ENCODE measurements at regions not wholly inside any gene's neighbourhood (a gene's known extent, or its start where the extent isn't known, plus 50 kb on each side); places are given as distances from the start of the nearest gene placed in this dataset.

DNA sequence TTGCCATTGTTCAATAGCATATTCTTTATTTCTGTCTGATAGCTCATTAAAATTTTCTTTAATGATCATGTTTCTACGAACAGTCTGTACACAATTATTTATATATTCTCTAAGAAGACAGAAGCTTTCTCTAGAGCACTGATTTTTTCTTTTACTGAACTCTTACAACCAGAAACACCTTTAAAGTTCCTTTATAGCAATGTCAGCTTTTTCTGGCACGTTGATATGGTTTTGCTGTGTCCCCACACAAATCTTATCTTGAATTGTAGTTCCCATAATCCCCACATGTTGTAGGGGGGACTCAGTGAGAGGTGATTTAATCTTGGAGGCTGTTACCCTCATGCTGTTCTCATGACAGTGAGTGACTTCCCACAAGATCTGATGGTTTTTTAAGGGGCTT lies 299.4 kb downstream of the PPARGC1A start:
- TF ChIP-seq POLR2AphosphoS5 (IDR thresholded peaks at IDR 0.05): no peak
- TF ChIP-seq, protein P1, sequence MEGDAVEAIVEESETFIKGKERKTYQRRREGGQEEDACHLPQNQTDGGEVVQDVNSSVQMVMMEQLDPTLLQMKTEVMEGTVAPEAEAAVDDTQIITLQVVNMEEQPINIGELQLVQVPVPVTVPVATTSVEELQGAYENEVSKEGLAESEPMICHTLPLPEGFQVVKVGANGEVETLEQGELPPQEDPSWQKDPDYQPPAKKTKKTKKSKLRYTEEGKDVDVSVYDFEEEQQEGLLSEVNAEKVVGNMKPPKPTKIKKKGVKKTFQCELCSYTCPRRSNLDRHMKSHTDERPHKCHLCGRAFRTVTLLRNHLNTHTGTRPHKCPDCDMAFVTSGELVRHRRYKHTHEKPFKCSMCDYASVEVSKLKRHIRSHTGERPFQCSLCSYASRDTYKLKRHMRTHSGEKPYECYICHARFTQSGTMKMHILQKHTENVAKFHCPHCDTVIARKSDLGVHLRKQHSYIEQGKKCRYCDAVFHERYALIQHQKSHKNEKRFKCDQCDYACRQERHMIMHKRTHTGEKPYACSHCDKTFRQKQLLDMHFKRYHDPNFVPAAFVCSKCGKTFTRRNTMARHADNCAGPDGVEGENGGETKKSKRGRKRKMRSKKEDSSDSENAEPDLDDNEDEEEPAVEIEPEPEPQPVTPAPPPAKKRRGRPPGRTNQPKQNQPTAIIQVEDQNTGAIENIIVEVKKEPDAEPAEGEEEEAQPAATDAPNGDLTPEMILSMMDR (IDR thresholded peaks at IDR 0.05): no peak
- TF ChIP-seq POLR2A (IDR thresholded peaks at IDR 0.05; ENCODE audit: low read depth): no peak
- intact Hi-C loops (cut with DNase I): loop anchor here (10.0 kb wide), 1 partner anchor 1684 kb away; no protein-coding TSS in a partner anchor
- 81% methylated on average over 2 of the region's 2 CpGs for WGBS

DNA sequence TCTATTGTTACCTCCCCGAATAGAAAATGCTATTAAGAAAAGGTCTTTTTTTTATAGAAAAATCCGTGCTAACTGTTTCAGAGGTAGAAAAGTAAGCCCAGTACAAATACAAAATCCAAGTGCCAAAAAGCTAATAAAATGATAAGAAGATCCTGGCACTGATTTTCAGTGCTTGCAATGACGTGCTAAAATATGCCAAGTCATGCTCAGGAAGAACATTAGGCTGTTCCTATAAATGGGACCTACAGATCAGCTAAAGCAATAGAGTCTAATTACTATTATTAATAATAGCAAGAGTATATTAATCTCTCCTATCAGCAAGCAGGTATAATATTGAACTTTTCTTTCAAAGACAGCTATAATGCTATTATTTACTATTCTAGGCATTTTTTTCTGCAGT lies 305.8 kb downstream of the PPARGC1A start:
- no peaks in the 10 kb centered on the region for H3K36me3 ChIP-seq
- no peak for DNase-seq (ENCODE audit: extremely low spot score)
- H3K4me3 ChIP-seq: no peak overlapping the region
- intact Hi-C loops (cut with DNase I): no loop called here
- peaks cover 0 to 16% (median 9%) of the 10 kb centered on the region in 4 donors for H3K4me1 ChIP-seq
- no peaks in the 10 kb centered on the region for H3K9me3 ChIP-seq
- no peak overlapping the region for H3K27ac ChIP-seq (replicated peaks in 1 of 4)
- no peak for TF ChIP-seq POLR2A (IDR thresholded peaks at IDR 0.05; ENCODE audit: low read depth)
- TF ChIP-seq EP300 (IDR thresholded peaks at IDR 0.05): no peak
- TF ChIP-seq, protein P1 (IDR thresholded peaks at IDR 0.05): no peak
- TF ChIP-seq POLR2AphosphoS5 (IDR thresholded peaks at IDR 0.05): no peak
- H3K27me3 ChIP-seq: no peaks in the 10 kb centered on the region
- WGBS: 14% methylated on average over 3 of the region's 3 CpGs

More for the DNA sequence above, 299.4 kb downstream of the PPARGC1A start:
- H3K27ac ChIP-seq (replicated peaks in 1 of 4): no peak overlapping the region
- no peak for DNase-seq (ENCODE audit: extremely low spot score)
- no peaks in the 10 kb centered on the region for H3K36me3 ChIP-seq
- H3K9me3 ChIP-seq: no peaks in the 10 kb centered on the region
- no peaks in the 10 kb centered on the region for H3K4me1 ChIP-seq
- no peak overlapping the region for H3K4me3 ChIP-seq
- H3K27me3 ChIP-seq: no peaks in the 10 kb centered on the region

DNA sequence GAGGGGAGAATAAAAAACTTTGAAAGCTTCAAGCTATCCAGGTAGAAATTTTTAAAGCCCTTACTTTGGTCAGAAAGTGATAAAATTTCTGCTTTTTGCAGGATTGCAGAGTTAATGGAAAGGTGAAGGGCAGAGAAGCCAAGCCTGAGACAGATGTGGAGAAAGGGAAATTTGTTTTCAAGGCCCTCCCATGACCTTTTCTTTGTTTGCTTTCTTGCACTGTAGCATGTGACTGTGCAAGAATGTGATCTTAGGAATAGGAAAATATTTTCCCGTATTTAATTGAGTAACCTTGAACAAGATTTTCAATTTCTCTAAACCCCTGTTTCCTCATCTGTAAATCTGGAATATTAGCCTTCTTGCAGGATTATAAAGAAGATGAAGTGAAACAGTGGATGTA lies 307.2 kb downstream of the PPARGC1A start:
- Histone ChIP-seq H3K36me3 (no peaks in the 10 kb centered on the region), H3K9me3 (no peaks in the 10 kb centered on the region), H3K27ac (replicated peaks in 1 of 4) (no peak overlapping the region), H3K4me3 (no peak overlapping the region), H3K27me3 (no peaks in the 10 kb centered on the region), H3K4me1 (peaks cover 0 to 16% (median 9%) of the 10 kb centered on the region in 4 donors)
- DNase-seq (ENCODE audit: extremely low spot score): no peak
- intact Hi-C loops (cut with DNase I): no loop called here
- WGBS: 57% methylated on average over 1 of the region's 1 CpG
- TF ChIP-seq, protein P1 (IDR thresholded peaks at IDR 0.05): no peak
- TF ChIP-seq POLR2A (IDR thresholded peaks at IDR 0.05; ENCODE audit: low read depth) (no peak), POLR2AphosphoS5 (IDR thresholded peaks at IDR 0.05) (no peak), EP300 (IDR thresholded peaks at IDR 0.05) (no peak)

DNA sequence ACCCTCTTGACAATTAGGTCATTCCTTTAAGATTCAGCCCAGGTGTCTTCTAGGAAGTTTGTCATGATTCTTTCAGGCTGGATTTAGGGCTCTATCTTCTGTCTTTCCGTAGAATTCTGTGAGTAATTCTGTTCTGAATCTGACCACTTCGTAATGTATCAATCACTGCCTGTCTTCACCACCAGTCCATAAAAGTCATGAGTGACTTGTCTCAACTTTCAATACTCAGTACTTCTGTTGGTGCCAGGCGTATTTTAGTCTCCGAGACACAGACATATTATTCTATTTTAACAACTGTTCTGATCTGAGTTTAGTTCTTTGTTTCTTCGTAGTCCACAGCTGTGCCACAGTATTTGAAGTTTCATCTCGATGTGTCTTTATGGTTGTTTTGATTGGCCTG lies 310.7 kb downstream of the PPARGC1A start:
- no peaks in the 10 kb centered on the region for H3K27me3 ChIP-seq
- intact Hi-C loops (cut with DNase I): no loop called here
- H3K4me3 ChIP-seq: no peak overlapping the region
- H3K4me1 ChIP-seq: peaks cover 0 to 16% (median 8%) of the 10 kb centered on the region in 4 donors
- no peak for DNase-seq (ENCODE audit: extremely low spot score)
- no peaks in the 10 kb centered on the region for H3K9me3 ChIP-seq
- 82% methylated on average over 6 of the region's 6 CpGs for WGBS
- TF ChIP-seq POLR2AphosphoS5 (IDR thresholded peaks at IDR 0.05): no peak
- TF ChIP-seq, protein P1 (IDR thresholded peaks at IDR 0.05): no peak
- TF ChIP-seq EP300 (IDR thresholded peaks at IDR 0.05): no peak
- TF ChIP-seq POLR2A (IDR thresholded peaks at IDR 0.05; ENCODE audit: low read depth): no peak
- no peak overlapping the region for H3K27ac ChIP-seq (replicated peaks in 1 of 4)
- H3K36me3 ChIP-seq: no peaks in the 10 kb centered on the region

DNA sequence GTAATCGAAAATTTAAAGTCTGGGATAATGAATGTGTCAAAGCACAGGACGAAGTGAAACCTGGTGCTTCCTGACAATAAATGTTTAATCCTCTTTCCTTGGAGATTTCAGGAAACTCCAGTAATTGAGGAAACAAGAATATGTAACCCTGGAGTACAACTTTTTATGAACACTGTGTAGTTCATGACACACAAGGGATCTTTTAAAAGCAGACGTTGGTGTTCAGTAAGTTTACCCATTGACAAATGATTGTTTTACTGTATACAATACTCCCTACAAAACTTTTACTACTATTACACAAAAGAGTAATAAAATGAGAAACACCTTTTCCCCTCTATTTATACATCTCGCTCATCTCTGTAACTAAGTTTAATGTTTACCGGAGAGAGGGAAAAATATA lies 312.4 kb downstream of the PPARGC1A start:
- intact Hi-C loops (cut with DNase I): no loop called here
- H3K4me1 ChIP-seq: no peaks in the 10 kb centered on the region
- no peaks in the 10 kb centered on the region for H3K36me3 ChIP-seq
- H3K9me3 ChIP-seq: no peaks in the 10 kb centered on the region
- no peak overlapping the region for H3K4me3 ChIP-seq
- no peaks in the 10 kb centered on the region for H3K27me3 ChIP-seq
- H3K27ac ChIP-seq (replicated peaks in 1 of 4): no peak overlapping the region
- 77% methylated on average over 5 of the region's 5 CpGs for WGBS
- TF ChIP-seq, protein P1 (IDR thresholded peaks at IDR 0.05): no peak
- TF ChIP-seq EP300 (IDR thresholded peaks at IDR 0.05): no peak
- no peak for TF ChIP-seq POLR2AphosphoS5 (IDR thresholded peaks at IDR 0.05)
- TF ChIP-seq POLR2A (IDR thresholded peaks at IDR 0.05; ENCODE audit: low read depth): no peak
- no peak for DNase-seq (ENCODE audit: extremely low spot score)

Measured in esophagus muscularis mucosa (tissue), 4 donors.